WTC11 (cell line): ENCODE measurements at regions not wholly inside any gene's neighbourhood (a gene's known extent, or its start where the extent isn't known, plus 50 kb on each side); places are given as distances from the start of the nearest gene placed in this dataset.

ENCODE experiments used
- ATAC-seq: fragments of 200-7000 bp; cut with Tn5 transposase; 2 replicates; pipeline ENCODE4 v1.10.0; 2021; ENCODE audit warnings: mild to moderate bottlenecking, moderate library complexity
- CTCF ChIA-PET: fragments of 300-600 bp; sonication (Branson Sonifier 250); formaldehyde crosslinking; loops from one replicate; lab custom pipeline; 2021; ENCODE audit warnings: antibody characterized with exemption; lab: Charles Lee
- POLR2A ChIA-PET: fragments of 350-600 bp; sonication (Branson Sonifier 250); formaldehyde crosslinking; loops from one replicate; lab custom pipeline; 2021; ENCODE audit warnings: antibody characterized with exemption; lab: Charles Lee
- DNase-seq: peaks from one replicate; pipeline ENCODE4 v3.0.0; 2021; ENCODE audit warnings: low spot score
- H3K27ac Mint-ChIP-seq: 2 replicates; pipeline ENCODE4 v1.8.0; 2021; ENCODE audit warnings: mixed read lengths
- H3K27me3 Mint-ChIP-seq: 2 replicates; pipeline ENCODE4 v1.8.0; 2021; ENCODE audit warnings: low read depth, mild to moderate bottlenecking, moderate library complexity, mixed read lengths
- H3K36me3 Mint-ChIP-seq: 2 replicates; pipeline ENCODE4 v1.8.0; 2021; ENCODE audit warnings: mixed read lengths
- H3K4me1 Mint-ChIP-seq: 2 replicates; pipeline ENCODE4 v1.8.0; 2022; ENCODE audit warnings: mixed read lengths
- H3K4me3 Mint-ChIP-seq: 2 replicates; pipeline ENCODE4 v1.8.0; 2021; ENCODE audit warnings: mild to moderate bottlenecking, moderate library complexity, mixed read lengths
- H3K9me3 Mint-ChIP-seq: 2 replicates; pipeline ENCODE4 v1.8.0; 2021; ENCODE audit warnings: mixed read lengths
- ARID4B ChIP-seq: sonication (generic); formaldehyde crosslinking; IDR thresholded peaks from 2 replicates; pipeline ENCODE4 v1.8.0; 2023; ENCODE audit warnings: missing genetic modification reagents, mild to moderate bottlenecking, borderline replicate concordance
- ATF3 ChIP-seq: sonication (generic); formaldehyde crosslinking; conservative IDR thresholded peaks from 2 replicates; pipeline ENCODE4 v1.8.1; 2022; ENCODE audit warnings: mild to moderate bottlenecking, missing genetic modification reagents
- ELF4 ChIP-seq: sonication (generic); formaldehyde crosslinking; IDR thresholded peaks from 2 replicates; pipeline ENCODE4 v1.8.1; 2022; ENCODE audit warnings: low read depth, mild to moderate bottlenecking, moderate library complexity, missing genetic modification reagents
- ESRRA ChIP-seq: sonication (generic); formaldehyde crosslinking; IDR thresholded peaks from 2 replicates; pipeline ENCODE4 v1.8.1; 2022; ENCODE audit warnings: mild to moderate bottlenecking, missing genetic modification reagents, borderline replicate concordance
- ETV6 ChIP-seq: sonication (generic); formaldehyde crosslinking; IDR thresholded peaks from 2 replicates; pipeline ENCODE4 v1.8.1; 2022; ENCODE audit warnings: mild to moderate bottlenecking, missing genetic modification reagents
- FOXP1 ChIP-seq: sonication (generic); formaldehyde crosslinking; IDR thresholded peaks from 2 replicates; pipeline ENCODE4 v1.8.0; 2022; ENCODE audit warnings: missing genetic modification reagents, mild to moderate bottlenecking, moderate library complexity, borderline replicate concordance
- GABPB1 ChIP-seq: sonication (generic); formaldehyde crosslinking; IDR thresholded peaks from 2 replicates; pipeline ENCODE4 v1.8.1; 2023; ENCODE audit warnings: mild to moderate bottlenecking, missing genetic modification reagents
- HMGA2 ChIP-seq: fragments of 250-450 bp; sonication (Bioruptor Pico); IDR thresholded peaks from 2 replicates; pipeline ENCODE4 v1.4.0; 2021; ENCODE audit warnings: mild to moderate bottlenecking, moderate library complexity
- MXD4 ChIP-seq: fragments of 250-450 bp; sonication (Bioruptor Pico); IDR thresholded peaks from 2 replicates; pipeline ENCODE4 v1.8.0; 2021; ENCODE audit warnings: mild to moderate bottlenecking, moderate library complexity, borderline replicate concordance
- MYBL2 ChIP-seq: sonication (generic); formaldehyde crosslinking; IDR thresholded peaks from 2 replicates; pipeline ENCODE4 v1.8.1; 2023; ENCODE audit warnings: mild to moderate bottlenecking, moderate library complexity, missing genetic modification reagents
- NFATC4 ChIP-seq: fragments of 250-450 bp; sonication (Bioruptor Pico); IDR thresholded peaks from 2 replicates; pipeline ENCODE4 v1.9.0; 2021; ENCODE audit warnings: mild to moderate bottlenecking
- SMAD4 ChIP-seq: sonication (generic); formaldehyde crosslinking; IDR thresholded peaks from 2 replicates; pipeline ENCODE4 v1.8.0; 2022; ENCODE audit warnings: mild to moderate bottlenecking, missing genetic modification reagents
- SOX15 ChIP-seq: fragments of 250-450 bp; sonication (Bioruptor Pico); IDR thresholded peaks from 2 replicates; pipeline ENCODE4 v1.9.0; 2021; ENCODE audit warnings: mild to moderate bottlenecking
- TCF7 ChIP-seq: sonication (generic); formaldehyde crosslinking; IDR thresholded peaks from 2 replicates; pipeline ENCODE4 v1.8.0; 2022; ENCODE audit warnings: mild to moderate bottlenecking, low read depth, missing genetic modification reagents, moderate library complexity
- TEAD1 ChIP-seq: sonication (generic); formaldehyde crosslinking; IDR thresholded peaks from 2 replicates; pipeline ENCODE4 v1.8.0; 2022; ENCODE audit warnings: mild to moderate bottlenecking, missing genetic modification reagents
- USF1 ChIP-seq: sonication (generic); formaldehyde crosslinking; IDR thresholded peaks from 2 replicates; pipeline ENCODE4 v1.8.0; 2022; ENCODE audit warnings: mild to moderate bottlenecking, missing genetic modification reagents
- ZNF138 ChIP-seq: sonication (generic); formaldehyde crosslinking; conservative IDR thresholded peaks from 2 replicates; pipeline ENCODE4 v1.8.1; 2022; ENCODE audit warnings: mild to moderate bottlenecking, moderate library complexity, missing genetic modification reagents
- ZNF232 ChIP-seq: sonication (generic); formaldehyde crosslinking; IDR thresholded peaks from 2 replicates; pipeline ENCODE4 v1.8.0; 2022; ENCODE audit warnings: mild to moderate bottlenecking, missing genetic modification reagents
- ZNF396 ChIP-seq: fragments of 250-450 bp; sonication (Bioruptor Pico); IDR thresholded peaks from 2 replicates; pipeline ENCODE4 v1.8.0; 2021; ENCODE audit warnings: mild to moderate bottlenecking, moderate library complexity, borderline replicate concordance
- ZNF416 ChIP-seq: fragments of 250-450 bp; sonication (Bioruptor Pico); IDR thresholded peaks from 2 replicates; pipeline ENCODE4 v1.9.0; 2021; ENCODE audit warnings: mild to moderate bottlenecking, inconsistent platforms
- ZNF512 ChIP-seq: sonication (generic); formaldehyde crosslinking; IDR thresholded peaks from 2 replicates; pipeline ENCODE4 v1.8.1; 2022; ENCODE audit warnings: missing genetic modification reagents, borderline replicate concordance

DNA sequence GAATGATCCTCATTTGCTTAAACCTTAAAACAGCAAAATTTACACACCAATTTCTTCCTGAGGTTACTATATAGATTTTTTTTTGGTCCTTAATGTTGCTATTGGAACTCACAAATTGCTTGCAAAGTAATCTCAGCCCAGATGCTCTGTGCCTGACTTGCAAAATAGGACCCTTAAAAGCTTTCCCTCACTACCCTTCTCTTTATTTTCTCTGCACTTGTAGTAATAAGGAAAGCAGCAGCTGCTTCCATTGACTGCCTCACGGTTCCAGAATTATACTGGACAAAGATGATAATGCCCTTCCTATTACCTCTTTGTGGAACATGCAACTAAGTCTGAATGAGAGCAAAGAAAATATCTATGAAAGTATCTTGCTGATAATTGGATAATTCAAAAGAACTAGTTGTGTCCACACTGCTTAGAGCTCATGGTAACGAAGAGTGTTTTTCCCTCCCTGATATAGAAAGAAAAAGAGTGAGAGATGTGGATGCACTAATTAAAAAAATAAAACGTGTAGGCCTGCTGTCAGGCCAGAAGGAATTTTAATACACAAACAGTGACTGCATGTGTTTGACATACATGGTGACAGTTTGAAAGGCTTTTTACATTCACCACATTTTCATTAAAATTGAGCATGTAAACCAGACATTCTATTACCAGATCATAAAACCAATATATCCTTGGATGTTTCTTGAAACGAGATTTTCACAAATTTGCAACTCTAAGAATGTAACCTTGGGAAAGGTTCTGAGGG is 783.1 kb downstream of the GBE1 start:
- Mint-ChIP-seq H3K4me1 (no peaks in the 10 kb centered on the region), H3K9me3 (peaks cover 10% of the 10 kb centered on the region), H3K27me3 (no peaks in the 10 kb centered on the region), H3K36me3 (no peaks in the 10 kb centered on the region), H3K4me3 (no peak overlapping the region), H3K27ac (no peak overlapping the region)
- POLR2A ChIA-PET: no interaction called here
- TF ChIP-seq SOX15 (CRISPR knock-in tag): no peak
- TF ChIP-seq ESRRA (CRISPR knock-in tag): no peak
- no peak for TF ChIP-seq ARID4B
- no peak for TF ChIP-seq ZNF396
- TF ChIP-seq ZNF232 (CRISPR knock-in tag): no peak
- no peak for TF ChIP-seq TEAD1 (CRISPR knock-in tag)
- no peak for TF ChIP-seq MYBL2 (CRISPR knock-in tag)
- TF ChIP-seq ZNF138 (CRISPR knock-in tag): no peak
- no peak for TF ChIP-seq ELF4
- DNase-seq (no peak), ATAC-seq (no peak)
- CTCF ChIA-PET: no interaction called here

DNA sequence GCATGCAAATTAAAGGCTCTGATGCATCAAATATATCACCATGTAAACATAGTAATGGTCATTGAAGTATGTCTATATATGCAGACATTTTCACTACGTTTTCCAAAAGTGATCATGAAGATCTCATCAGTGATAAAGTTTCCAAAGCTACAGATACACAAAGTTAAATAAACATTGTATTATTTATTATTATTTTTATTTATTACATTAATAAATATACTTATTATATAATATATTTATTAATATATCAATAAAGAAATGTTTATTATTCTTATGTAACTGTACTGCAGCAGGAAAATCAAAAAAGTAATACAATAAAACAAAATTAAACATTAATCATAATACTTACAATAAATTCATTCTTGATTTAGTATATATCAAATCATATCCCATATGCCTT is 791.2 kb downstream of the GBE1 start:
- H3K27me3 Mint-ChIP-seq: no peaks in the 10 kb centered on the region
- peaks cover 18% of the 10 kb centered on the region; the same call in 1 of the 2 replicates for H3K36me3 Mint-ChIP-seq
- peaks cover 4% of the 10 kb centered on the region; the same call in 1 of the 2 replicates for H3K4me1 Mint-ChIP-seq
- peaks cover 25% of the 10 kb centered on the region for H3K9me3 Mint-ChIP-seq
- POLR2A ChIA-PET: no interaction called here
- ATAC-seq (no peak), DNase-seq (no peak)
- CTCF ChIA-PET: no interaction called here
- no peak overlapping the region for H3K27ac Mint-ChIP-seq
- H3K4me3 Mint-ChIP-seq: no peak overlapping the region
- TF ChIP-seq HMGA2 (CRISPR knock-in tag) (peak; percentile 95), ETV6 (CRISPR knock-in tag) (no peak)

DNA sequence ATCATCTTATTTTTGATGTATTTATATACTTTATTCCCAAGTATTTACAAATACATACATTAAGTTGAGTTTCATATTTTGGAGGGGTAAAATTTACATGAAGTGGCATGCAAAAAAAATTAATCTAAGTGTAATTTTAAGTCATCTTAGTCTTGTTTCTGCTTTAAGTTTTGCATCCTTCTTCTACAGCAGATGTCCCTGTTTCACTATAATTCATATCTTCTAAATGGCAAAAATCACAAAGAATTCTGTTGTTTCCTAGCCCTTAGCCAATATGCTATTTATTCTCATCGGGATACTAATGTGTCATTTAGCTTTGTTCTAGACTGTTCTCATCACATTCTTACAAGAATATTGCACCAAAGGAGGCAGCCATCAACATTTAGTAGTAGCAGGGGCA is 831.9 kb downstream of the GBE1 start:
- no peak overlapping the region for H3K4me3 Mint-ChIP-seq

More for the DNA sequence above, 831.9 kb downstream of the GBE1 start:
- DNase-seq (no peak), ATAC-seq (no peak)
- CTCF ChIA-PET: no interaction called here
- Mint-ChIP-seq H3K27ac (no peak overlapping the region), H3K9me3 (peaks cover 47% of the 10 kb centered on the region), H3K27me3 (no peaks in the 10 kb centered on the region), H3K4me1 (no peaks in the 10 kb centered on the region), H3K36me3 (peaks cover 36% of the 10 kb centered on the region)
- TF ChIP-seq MXD4 (CRISPR knock-in tag) (no peak), TCF7 (CRISPR knock-in tag) (no peak), SMAD4 (CRISPR knock-in tag) (no peak), HMGA2 (CRISPR knock-in tag) (no peak), NFATC4 (no peak), SOX15 (CRISPR knock-in tag) (no peak), ZNF416 (CRISPR knock-in tag) (no peak), ZNF512 (CRISPR knock-in tag) (no peak), USF1 (CRISPR knock-in tag) (no peak), ATF3 (CRISPR knock-in tag) (no peak), ZNF396 (no peak), ZNF232 (CRISPR knock-in tag) (no peak), GABPB1 (no peak), FOXP1 (CRISPR knock-in tag) (no peak), ZNF138 (CRISPR knock-in tag) (no peak)
- POLR2A ChIA-PET: no interaction called here
